Peyer's patch (tissue), 4 donors: ENCODE measurements at regions not wholly inside any gene's neighbourhood (a gene's known extent, or its start where the extent isn't known, plus 50 kb on each side); places are given as distances from the start of the nearest gene placed in this dataset.

Experiments used
- CTCF ChIP-seq, 6 experiments: fragments of 450-650 bp in 4 of 6; fragments of 200-600 bp in 2 of 6; sonication (generic) in 1 of 6; IDR thresholded peaks; one replicate each; pipeline ENCODE4 v1.5.1; 2017 to 2019; ENCODE audit warnings: antibody characterized with exemption in 6 of 6, mild to moderate bottlenecking in 3 of 6, moderate library complexity in 1 of 6
- POLR2A ChIP-seq, 2 donors: fragments of 450-650 bp; IDR thresholded peaks; one replicate each; pipeline ENCODE4 v1.5.1; 2017; ENCODE audit warnings: antibody characterized with exemption in 2 of 2, mild to moderate bottlenecking in 2 of 2, moderate library complexity in 2 of 2

GRCh38 chr10:57320416-57320815 is 947.3 kb downstream of the IPMK start:
- no peak for TF ChIP-seq CTCF (IDR thresholded peaks at IDR 0.05)
- no peak for TF ChIP-seq POLR2A (IDR thresholded peaks at IDR 0.05)
